IMR-90 (cell line): ENCODE measurements at regions not wholly inside any gene's neighbourhood (a gene's known extent, or its start where the extent isn't known, plus 50 kb on each side); places are given as distances from the start of the nearest gene placed in this dataset.

Experiments
- BHLHE40 ChIP-seq: fragments of 150-350 bp; IDR thresholded peaks from 2 replicates; pipeline ENCODE4 v1.6.1; 2016; ENCODE audit warnings: mild to moderate bottlenecking, low read depth, low read length
- MAFK ChIP-seq: IDR thresholded peaks from 2 replicates; pipeline ENCODE4 v1.6.1; 2012; ENCODE audit warnings: low read depth, low read length, improper control_type of control experiment
- RAD21 ChIP-seq: IDR thresholded peaks from 2 replicates; pipeline ENCODE4 v1.6.1; 2012; ENCODE audit warnings: low read length, improper control_type of control experiment
- TF ChIP-seq, protein P1 (sequence below): conservative IDR thresholded peaks from 2 replicates; pipeline ENCODE4 v1.5.1; 2012; ENCODE audit warnings: mild to moderate bottlenecking, low read depth, low read length, improper control_type of control experiment

DNA sequence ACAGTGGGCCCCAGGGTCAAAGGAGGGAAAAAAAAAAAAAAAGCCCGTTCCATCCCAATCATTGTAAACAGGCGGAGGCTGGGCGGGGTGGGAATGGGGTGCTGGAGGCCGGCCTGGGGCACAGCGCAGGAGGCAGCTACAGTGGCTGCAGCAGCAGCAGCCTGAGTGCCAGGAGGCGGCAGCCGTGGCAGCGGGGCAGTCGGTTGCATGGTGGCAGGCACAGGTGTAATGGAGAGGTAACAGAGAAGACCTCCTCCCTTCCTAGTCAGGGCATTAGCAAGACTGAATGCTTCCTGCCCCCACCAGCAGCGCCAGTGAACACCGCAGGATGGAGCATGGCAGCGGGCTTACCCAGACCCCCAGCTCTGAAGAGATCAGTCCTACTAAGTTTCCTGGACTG is 279.1 kb upstream of the TTC14 start:
- TF ChIP-seq, protein P1, sequence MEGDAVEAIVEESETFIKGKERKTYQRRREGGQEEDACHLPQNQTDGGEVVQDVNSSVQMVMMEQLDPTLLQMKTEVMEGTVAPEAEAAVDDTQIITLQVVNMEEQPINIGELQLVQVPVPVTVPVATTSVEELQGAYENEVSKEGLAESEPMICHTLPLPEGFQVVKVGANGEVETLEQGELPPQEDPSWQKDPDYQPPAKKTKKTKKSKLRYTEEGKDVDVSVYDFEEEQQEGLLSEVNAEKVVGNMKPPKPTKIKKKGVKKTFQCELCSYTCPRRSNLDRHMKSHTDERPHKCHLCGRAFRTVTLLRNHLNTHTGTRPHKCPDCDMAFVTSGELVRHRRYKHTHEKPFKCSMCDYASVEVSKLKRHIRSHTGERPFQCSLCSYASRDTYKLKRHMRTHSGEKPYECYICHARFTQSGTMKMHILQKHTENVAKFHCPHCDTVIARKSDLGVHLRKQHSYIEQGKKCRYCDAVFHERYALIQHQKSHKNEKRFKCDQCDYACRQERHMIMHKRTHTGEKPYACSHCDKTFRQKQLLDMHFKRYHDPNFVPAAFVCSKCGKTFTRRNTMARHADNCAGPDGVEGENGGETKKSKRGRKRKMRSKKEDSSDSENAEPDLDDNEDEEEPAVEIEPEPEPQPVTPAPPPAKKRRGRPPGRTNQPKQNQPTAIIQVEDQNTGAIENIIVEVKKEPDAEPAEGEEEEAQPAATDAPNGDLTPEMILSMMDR: no peak
- no peak for TF ChIP-seq MAFK
- no peak for TF ChIP-seq RAD21
- TF ChIP-seq BHLHE40: no peak
